Left ventricle myocardium superior (tissue), 1 donor: ENCODE measurements at regions not wholly inside any gene's neighbourhood (a gene's known extent, or its start where the extent isn't known, plus 50 kb on each side); places are given as distances from the start of the nearest gene placed in this dataset.
"Not testable (repeated sequence)": the region's sequence is repeated elsewhere in the genome, so short reads cannot be mapped to it uniquely, and the experiment has no call there.

ENCODE experiments used
- ATAC-seq: fragments of 200-7000 bp; cut with Tn5 transposase; one replicate; pipeline ENCODE4 v1.9.1; 2020; ENCODE audit warnings: mild to moderate bottlenecking, moderate library complexity
- DNase-seq: peaks from one replicate; pipeline ENCODE4 v3.0.0-alpha.2; 2020
- intact Hi-C: fragments of 100-400 bp; cut with micrococcal nuclease; formaldehyde crosslinking; loops from one replicate; pipeline ENCODE4 v1.11.0; 2022
- donor health status: DM: no; HTN: yes; CAD: no; lungs with severe emphysema.

- ATAC-seq (no peak), DNase-seq (no peak)
- intact Hi-C loops: no loop called here
These were observed 880.6 kb upstream of the C9orf72 start for GRCh38 chr9:28453918-28454317.

- DNase-seq: no peak
- ATAC-seq: no peak
- intact Hi-C loops: no loop called here
These were observed 883.6 kb upstream of the C9orf72 start for GRCh38 chr9:28456861-28457260.

DNA sequence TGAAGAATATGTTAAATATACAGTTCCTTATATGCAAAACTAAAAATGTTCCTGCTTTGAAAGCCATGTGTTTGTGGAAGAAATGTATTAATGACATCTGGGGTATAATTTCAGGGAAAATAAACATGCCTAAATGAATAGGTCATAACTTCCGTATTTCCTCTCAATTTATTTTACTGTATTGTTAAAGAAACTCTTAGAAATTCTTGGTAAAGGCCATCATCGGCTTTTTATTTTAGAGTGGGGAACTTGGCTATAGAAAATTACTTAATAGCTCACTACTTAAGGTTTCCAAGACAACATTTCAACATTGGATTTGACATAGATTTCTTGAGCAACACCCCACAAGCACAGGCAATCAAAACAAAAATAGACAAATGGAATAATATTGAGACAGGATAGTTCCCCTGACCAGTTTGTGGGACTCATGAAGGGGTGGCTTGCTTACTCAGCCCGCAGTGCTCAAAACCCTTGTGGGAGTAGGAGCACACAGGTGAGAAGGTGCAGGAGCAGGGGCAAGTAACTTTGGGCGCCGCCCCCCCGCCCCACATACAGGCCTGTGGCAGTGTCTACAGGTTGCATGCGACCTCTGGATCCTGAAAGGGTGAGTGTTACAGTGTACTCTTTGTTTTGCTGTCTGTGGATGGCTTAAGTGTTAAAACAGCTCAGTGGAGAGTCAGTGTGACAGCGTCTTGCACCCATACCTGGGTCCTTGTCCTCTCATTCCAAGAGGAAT, 891.4 kb upstream of the C9orf72 start:
- ATAC-seq (no peak), DNase-seq (no peak)
- intact Hi-C loops: no loop called here

DNA sequence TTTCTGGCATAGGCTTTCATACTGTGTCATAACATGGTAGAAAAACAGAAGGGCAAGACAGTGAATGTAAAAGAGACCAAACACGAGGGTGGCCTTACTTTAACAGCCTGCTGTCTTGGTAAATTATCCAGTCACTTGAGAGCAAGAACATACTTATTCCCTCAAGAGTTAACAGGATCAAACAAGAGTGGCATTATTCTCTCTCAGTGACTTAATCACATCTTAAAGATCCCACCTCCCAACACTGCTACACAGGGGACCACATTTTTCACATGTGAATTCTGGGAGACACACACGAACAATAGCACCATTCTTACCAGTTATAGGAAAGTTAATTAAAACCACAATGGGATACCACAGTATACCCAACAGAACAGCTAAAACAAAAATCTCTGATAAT, 898.0 kb upstream of the C9orf72 start:
- intact Hi-C loops: no loop called here
- DNase-seq: no peak
- no peak for ATAC-seq

- no peak for DNase-seq
- intact Hi-C loops: no loop called here
- ATAC-seq: no peak
These were observed 914.3 kb upstream of the C9orf72 start for GRCh38 chr9:28487561-28487960.

DNA sequence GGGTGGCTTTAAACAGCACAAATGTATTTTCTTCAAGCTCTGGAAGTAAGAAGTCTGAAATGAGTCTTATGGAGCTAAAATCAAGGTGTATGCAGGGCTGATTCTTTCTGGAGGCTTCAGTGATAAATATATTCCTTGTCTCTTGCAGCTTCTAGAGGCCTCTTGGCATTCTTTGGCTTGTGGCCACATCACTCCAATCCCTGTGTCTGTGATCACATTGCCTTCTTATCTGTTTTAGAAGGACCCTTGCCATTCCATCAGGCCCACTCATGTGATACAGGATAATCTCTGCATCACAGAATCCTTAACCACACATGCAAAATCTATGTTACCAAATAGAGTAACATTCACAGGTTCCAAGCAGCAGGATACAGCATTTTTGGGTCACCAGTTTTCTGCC, 917.8 kb upstream of the C9orf72 start:
- ATAC-seq (no peak), DNase-seq (no peak)
- intact Hi-C loops: no loop called here

GRCh38 chr9:28498168-28498567, 924.9 kb upstream of the C9orf72 start:
- DNase-seq, ATAC-seq, intact Hi-C loops: not testable (repeated sequence)

DNA sequence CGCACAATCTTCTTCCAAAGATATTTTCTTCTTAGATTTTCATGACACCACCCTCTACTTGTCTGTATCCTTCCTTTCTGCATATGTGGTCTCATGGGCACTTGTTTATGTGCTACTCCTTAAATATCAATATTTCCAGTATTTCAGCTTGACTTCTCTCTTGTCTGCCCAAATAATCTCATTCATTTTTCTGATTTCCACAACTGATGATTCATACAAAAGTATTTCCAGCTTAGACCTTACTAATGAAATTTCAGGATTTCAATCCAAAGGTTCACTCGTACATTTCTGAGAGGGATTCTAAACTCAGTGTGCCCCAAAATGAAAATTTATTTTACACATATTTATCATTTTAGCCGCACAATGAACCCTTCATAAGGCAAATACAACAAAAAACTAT, 928.9 kb upstream of the C9orf72 start:
- DNase-seq: no peak
- intact Hi-C loops: no loop called here
- no peak for ATAC-seq

- ATAC-seq (no peak), DNase-seq (no peak)
- intact Hi-C loops: no loop called here
These were observed 929.5 kb upstream of the C9orf72 start for GRCh38 chr9:28502741-28503140.

GRCh38 chr9:28503573-28503972, 930.3 kb upstream of the C9orf72 start:
- intact Hi-C loops: no loop called here
- DNase-seq (no peak), ATAC-seq (no peak)

- intact Hi-C loops: no loop called here
- ATAC-seq (no peak), DNase-seq (no peak)
These were observed 945.2 kb upstream of the C9orf72 start for GRCh38 chr9:28518439-28518838.

DNA sequence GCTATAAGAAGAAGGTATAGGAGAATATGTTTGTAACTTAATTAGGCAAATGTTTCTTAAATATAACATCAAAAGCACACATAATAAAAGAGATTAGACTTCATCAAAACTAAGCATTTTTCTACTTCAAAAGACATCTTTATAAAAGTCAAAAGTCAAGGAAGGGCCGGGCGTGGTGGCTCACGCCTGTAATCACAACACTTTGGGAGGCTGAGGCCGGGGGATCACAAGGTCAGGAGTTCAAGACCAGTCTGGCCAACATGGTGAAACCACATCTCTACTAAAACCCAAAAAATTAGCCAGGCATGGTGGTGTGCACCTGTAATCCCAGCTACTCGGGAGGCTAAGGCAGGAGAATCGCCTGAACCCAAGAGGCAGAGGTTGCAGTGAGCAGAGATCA, 951.0 kb upstream of the C9orf72 start:
- ATAC-seq, intact Hi-C loops, DNase-seq: not testable (repeated sequence)

DNA sequence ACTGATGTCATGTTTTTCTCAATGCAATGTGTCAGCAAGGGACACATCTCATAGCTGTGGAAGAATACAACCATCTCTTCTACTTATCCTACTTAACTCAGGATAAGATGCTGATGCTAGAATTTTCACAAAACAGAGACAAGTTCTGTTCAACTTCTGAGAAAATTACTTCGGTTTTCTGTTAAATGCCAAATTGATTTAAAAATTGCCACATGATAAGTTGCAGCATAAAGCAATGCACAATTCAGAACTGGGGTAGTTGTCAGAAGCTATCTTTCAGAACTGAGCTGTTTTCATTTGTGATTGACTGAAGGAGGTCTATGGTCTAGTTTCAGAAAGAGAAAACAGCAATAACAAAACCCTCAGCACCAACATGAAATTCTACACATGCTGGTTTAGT, 954.8 kb upstream of the C9orf72 start:
- intact Hi-C loops: no loop called here
- ATAC-seq (no peak), DNase-seq (no peak)

DNA sequence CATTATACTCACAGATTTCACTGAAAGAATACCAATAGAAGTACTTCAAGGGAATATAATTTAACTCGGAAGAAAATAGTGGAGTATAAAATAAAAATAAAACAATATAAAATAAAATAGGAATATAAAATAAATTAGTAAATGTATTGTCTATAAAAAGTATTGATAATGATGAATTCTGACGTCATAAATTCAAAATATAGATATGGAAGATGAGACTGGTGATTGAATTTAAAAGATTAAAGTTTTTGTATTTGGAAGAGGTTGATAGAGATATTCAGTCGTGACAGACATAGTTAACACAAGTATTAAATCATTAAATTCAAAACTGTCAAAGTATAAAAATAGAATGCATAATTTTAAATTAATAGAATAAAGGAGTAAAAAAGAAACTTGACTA, 964.9 kb upstream of the C9orf72 start:
- no peak for DNase-seq
- intact Hi-C loops: no loop called here
- ATAC-seq: no peak

GRCh38 chr9:28539434-28540070, 966.3 kb upstream of the C9orf72 start:
- ATAC-seq: no peak
- intact Hi-C loops: no loop called here

GRCh38 chr9:28542928-28543327, 969.6 kb upstream of the C9orf72 start:
- ATAC-seq (no peak), DNase-seq (no peak)
- intact Hi-C loops: no loop called here

More at GRCh38 chr9:28539434-28540070, 966.3 kb upstream of the C9orf72 start:
- DNase-seq: no peak

DNA sequence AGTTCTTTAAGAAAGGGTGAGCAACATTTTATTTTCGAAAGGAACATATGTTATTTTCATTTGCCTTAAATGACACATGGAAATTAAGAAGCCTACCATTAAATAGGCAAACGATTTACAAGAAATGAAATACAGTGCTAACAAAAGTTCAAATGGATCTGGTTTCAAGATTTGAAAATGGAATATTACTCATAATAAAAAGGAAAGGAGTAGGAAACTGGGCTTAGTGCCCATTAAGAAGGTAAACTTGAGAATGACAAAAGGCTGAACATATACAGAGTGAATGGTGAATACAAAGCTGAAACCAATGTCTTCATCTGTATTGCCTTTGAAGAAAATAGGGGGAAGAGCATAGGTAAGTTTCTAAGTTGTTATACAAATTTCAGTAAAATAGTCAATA, 974.2 kb upstream of the C9orf72 start:
- intact Hi-C loops: no loop called here
- ATAC-seq: no peak
- DNase-seq: no peak

- DNase-seq (no peak), ATAC-seq (no peak)
- intact Hi-C loops: no loop called here
These were observed 990.1 kb upstream of the C9orf72 start for GRCh38 chr9:28563291-28563934.

DNA sequence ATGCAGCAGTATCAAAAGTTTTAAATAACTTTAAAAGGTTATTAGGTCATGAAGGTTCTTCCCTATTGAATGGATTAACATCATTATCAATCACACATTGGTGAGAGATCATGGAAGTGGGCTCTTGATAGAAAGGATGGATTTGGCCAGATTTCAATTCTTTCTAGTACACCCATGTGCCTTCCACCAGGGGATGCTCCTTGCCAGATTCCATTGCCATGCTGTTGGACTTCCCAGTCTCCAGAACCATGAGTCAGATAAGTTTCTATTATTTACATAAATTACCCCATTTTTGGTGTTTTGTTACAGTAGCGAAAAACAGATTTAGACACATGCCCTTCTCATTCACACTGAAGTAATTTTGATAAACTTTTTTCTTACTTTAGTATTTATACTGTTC, 1010.6 kb upstream of the C9orf72 start:
- DNase-seq (no peak), ATAC-seq (no peak)
- intact Hi-C loops: no loop called here

DNA sequence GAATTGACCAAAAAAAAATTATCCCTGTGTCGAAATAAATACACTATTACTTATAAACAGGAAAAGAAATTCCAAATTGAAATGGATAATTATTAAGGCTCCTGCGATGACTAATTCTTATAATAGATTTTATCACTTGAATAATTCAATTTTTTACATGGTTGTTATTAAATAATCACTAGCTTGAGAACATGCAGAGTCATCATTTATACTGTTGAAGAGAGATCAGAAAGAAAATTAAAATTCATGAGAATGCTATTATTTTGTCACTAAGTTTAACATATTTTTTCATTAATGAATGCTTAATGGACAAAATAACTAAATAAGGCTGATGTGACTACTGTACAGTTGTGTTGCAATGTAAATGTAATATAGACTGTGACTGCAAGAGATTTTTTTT, 1011.3 kb upstream of the C9orf72 start:
- DNase-seq (no peak), ATAC-seq (no peak)
- intact Hi-C loops: no loop called here

- intact Hi-C loops: no loop called here
These were observed 1013.8 kb upstream of the C9orf72 start for GRCh38 chr9:28587052-28587451.

More at GRCh38 chr9:28587052-28587451, 1013.8 kb upstream of the C9orf72 start:
- no peak for ATAC-seq
- DNase-seq: no peak
